ENCODE measurements at regions not wholly inside any gene's neighbourhood (a gene's known extent, or its start where the extent isn't known, plus 50 kb on each side); places are given as distances from the start of the nearest gene placed in this dataset.
A peak's percentile ranks its signal among the peaks of the same experiment; 100 is the strongest.

DNA sequence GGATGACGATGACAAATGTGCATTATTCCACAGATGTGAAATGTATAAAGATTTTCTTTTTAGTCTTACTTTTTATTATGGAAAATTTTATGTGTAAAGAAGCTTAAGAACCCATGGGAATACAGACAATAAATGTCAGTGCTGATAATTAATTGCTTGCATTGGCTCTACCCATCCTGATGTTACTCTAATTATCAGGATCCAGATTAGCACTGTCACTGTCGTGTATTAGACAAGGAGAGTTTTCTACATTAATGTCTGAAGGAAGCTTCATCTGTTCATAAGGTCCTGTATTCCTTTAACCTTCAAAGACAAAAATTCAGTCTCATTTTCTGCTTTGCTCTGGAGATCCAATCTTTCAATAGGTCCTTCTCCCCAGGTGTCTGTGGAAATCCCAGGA is 259.1 kb upstream of the ADAMTS5 start (continued):
- TF ChIP-seq NANOG (IDR thresholded peaks at IDR 0.05; ENCODE audit: borderline replicate concordance) (no peak), EZH2 (IDR thresholded peaks at IDR 0.05; ENCODE audit: low read depth, unreplicated experiment) (no peak), ETS1 (IDR thresholded peaks at IDR 0.05) (no peak), POLR2AphosphoS5 (IDR thresholded peaks at IDR 0.05; ENCODE audit: low read depth) (no peak)

DNA sequence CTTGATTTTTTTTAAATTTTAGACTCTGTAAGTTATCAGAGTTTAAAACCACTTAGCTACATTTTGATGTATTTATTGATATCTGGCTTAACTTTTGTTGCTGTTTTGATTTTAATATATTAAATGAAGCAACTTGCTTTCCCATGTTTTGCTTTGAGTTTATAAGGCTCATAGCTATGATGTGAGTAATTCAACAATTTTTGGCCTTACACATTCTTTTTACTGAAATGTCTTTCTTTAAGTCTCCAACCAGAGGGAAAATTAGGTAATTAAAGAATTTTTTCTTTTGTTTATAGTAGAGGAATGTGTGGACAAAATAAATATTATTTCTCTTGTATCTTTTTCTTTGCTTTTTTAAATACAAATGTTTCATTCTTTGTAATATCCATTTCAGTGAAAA is 258.3 kb upstream of the ADAMTS5 start:
- H3F3A ChIP-seq (replicated peaks; ENCODE audit: low read depth): no peaks in the 10 kb centered on the region
- H3K4me2 ChIP-seq: no peak overlapping the region
- ATAC-seq (no peak), DNase-seq (ENCODE audit: low spot score) (no peak)
- H3K4me1 ChIP-seq (ENCODE audit: insufficient read depth): peaks cover 16% of the 10 kb centered on the region
- no peaks in the 10 kb centered on the region for H3K9me2 ChIP-seq (ENCODE audit: insufficient read depth)
- no peak overlapping the region for H2AFZ ChIP-seq
- Mint-ChIP-seq H3K36me3 (ENCODE audit: low read depth) (no peaks in the 10 kb centered on the region), H3K4me3 (no peak overlapping the region), H3K9me3 (no peaks in the 10 kb centered on the region), H3K27ac (0 out of 2 replicates have a peak overlapping the region, but pooled peaks have one; percentile 30), H3K4me1 (peaks cover 17% of the 10 kb centered on the region), H3K27me3 (ENCODE audit: insufficient read depth, low read depth, poor library complexity) (no peaks in the 10 kb centered on the region)
- no peak overlapping the region for H3K27ac ChIP-seq (ENCODE audit: low read depth)
- no peaks in the 10 kb centered on the region for H4K20me1 ChIP-seq (replicated peaks; ENCODE audit: insufficient read depth)
- H3K4me3 ChIP-seq: no peak overlapping the region
- no peaks in the 10 kb centered on the region for H3K36me3 ChIP-seq (ENCODE audit: insufficient read depth)
- no peaks in the 10 kb centered on the region for H3K27me3 ChIP-seq (ENCODE audit: insufficient read depth)
- H3K79me2 ChIP-seq (replicated peaks; ENCODE audit: insufficient read depth): no peaks in the 10 kb centered on the region
- TF ChIP-seq REST (IDR thresholded peaks at IDR 0.05; ENCODE audit: unreplicated experiment): no peak
- no peak for TF ChIP-seq CREB1 (CRISPR knock-in tag; IDR thresholded peaks at IDR 0.05; ENCODE audit: low read depth)
- no peak for TF ChIP-seq NANOG (IDR thresholded peaks at IDR 0.05; ENCODE audit: borderline replicate concordance)
- TF ChIP-seq ZNF114 (CRISPR knock-in tag; IDR thresholded peaks at IDR 0.05): no peak
- TF ChIP-seq JUNB (IDR thresholded peaks at IDR 0.05; ENCODE audit: unreplicated experiment): no peak
- TF ChIP-seq, protein P1, sequence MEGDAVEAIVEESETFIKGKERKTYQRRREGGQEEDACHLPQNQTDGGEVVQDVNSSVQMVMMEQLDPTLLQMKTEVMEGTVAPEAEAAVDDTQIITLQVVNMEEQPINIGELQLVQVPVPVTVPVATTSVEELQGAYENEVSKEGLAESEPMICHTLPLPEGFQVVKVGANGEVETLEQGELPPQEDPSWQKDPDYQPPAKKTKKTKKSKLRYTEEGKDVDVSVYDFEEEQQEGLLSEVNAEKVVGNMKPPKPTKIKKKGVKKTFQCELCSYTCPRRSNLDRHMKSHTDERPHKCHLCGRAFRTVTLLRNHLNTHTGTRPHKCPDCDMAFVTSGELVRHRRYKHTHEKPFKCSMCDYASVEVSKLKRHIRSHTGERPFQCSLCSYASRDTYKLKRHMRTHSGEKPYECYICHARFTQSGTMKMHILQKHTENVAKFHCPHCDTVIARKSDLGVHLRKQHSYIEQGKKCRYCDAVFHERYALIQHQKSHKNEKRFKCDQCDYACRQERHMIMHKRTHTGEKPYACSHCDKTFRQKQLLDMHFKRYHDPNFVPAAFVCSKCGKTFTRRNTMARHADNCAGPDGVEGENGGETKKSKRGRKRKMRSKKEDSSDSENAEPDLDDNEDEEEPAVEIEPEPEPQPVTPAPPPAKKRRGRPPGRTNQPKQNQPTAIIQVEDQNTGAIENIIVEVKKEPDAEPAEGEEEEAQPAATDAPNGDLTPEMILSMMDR (conservative IDR thresholded peaks at IDR 0.05; ENCODE audit: low read depth in 2 of 2): no peak
- no peak for TF ChIP-seq ZNF331 (CRISPR knock-in tag; IDR thresholded peaks at IDR 0.05; ENCODE audit: low read depth)
- no peak for TF ChIP-seq ETS1 (IDR thresholded peaks at IDR 0.05)
- TF ChIP-seq ZNF462 (CRISPR knock-in tag; IDR thresholded peaks at IDR 0.05): no peak
- no peak for TF ChIP-seq STAT1 (IDR thresholded peaks at IDR 0.05; ENCODE audit: unreplicated experiment)

Measured in GM23338 (cell line).